DND-41 (cell line): ENCODE measurements at regions not wholly inside any gene's neighbourhood (a gene's known extent, or its start where the extent isn't known, plus 50 kb on each side); places are given as distances from the start of the nearest gene placed in this dataset.

Experiments
- EZH2 ChIP-seq: IDR thresholded peaks from 3 replicates; pipeline ENCODE4 v1.6.1; 2012; ENCODE audit warnings: borderline replicate concordance, low read depth, mild to moderate bottlenecking, moderate library complexity, low read length, inconsistent platforms; ENCODE audit not compliant: severe bottlenecking
- TF ChIP-seq, protein P1 (sequence below): IDR thresholded peaks from 2 replicates; pipeline ENCODE4 v1.5.1; 2012; ENCODE audit warnings: borderline replicate concordance, low read length, moderate library complexity, mild to moderate bottlenecking; ENCODE audit not compliant: poor library complexity, severe bottlenecking; ENCODE audit errors: extremely low read depth

DNA sequence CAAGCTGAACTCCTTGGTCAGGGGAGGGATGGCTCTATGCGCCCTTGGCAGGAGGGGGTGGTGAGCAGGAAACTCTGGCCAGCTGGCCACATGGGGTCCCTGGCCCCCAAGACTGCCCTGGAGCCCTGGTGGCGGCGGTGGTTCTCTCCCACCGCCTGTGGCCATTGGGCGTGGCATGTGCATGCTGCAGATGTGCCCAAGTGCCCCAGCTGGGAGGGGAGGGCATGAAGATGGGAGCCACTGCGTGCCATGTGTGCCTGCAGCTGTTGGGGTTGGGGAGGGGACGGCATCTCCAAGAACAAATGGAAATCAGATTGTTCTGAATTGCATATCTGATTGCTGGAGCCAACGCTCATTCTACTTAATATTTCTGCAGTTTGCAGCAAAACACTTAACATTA lies 115.7 kb upstream of the IGF1 start:
- TF ChIP-seq, protein P1, sequence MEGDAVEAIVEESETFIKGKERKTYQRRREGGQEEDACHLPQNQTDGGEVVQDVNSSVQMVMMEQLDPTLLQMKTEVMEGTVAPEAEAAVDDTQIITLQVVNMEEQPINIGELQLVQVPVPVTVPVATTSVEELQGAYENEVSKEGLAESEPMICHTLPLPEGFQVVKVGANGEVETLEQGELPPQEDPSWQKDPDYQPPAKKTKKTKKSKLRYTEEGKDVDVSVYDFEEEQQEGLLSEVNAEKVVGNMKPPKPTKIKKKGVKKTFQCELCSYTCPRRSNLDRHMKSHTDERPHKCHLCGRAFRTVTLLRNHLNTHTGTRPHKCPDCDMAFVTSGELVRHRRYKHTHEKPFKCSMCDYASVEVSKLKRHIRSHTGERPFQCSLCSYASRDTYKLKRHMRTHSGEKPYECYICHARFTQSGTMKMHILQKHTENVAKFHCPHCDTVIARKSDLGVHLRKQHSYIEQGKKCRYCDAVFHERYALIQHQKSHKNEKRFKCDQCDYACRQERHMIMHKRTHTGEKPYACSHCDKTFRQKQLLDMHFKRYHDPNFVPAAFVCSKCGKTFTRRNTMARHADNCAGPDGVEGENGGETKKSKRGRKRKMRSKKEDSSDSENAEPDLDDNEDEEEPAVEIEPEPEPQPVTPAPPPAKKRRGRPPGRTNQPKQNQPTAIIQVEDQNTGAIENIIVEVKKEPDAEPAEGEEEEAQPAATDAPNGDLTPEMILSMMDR, result no peak
- TF ChIP-seq EZH2, result no peak
